Naive thymus-derived CD8-positive, alpha-beta T cell (primary cell): ENCODE measurements at regions not wholly inside any gene's neighbourhood (a gene's known extent, or its start where the extent isn't known, plus 50 kb on each side); places are given as distances from the start of the nearest gene placed in this dataset.
A peak's percentile ranks its signal among the peaks of the same experiment; 100 is the strongest.
"Not testable (repeated sequence)": the region's sequence is repeated elsewhere in the genome, so short reads cannot be mapped to it uniquely, and the experiment has no call there.

Experiments
- ATAC-seq, 2 donors: fragments of 150-1000 bp; cut with Tn5 transposase in 1 of 2; sonication (Bioruptor Pico), chemical (Tn5 transposase) in 1 of 2; 1 replicate in 1 of 2; 2 replicates in 1 of 2; pipeline ENCODE4 v1.10.0; 2021; ENCODE audit warnings: mild to moderate bottlenecking in 2 of 2, moderate library complexity in 2 of 2
- POLR2A ChIA-PET: fragments of 350-600 bp; sonication (Branson Sonifier 250); formaldehyde crosslinking; loops from one replicate; lab custom pipeline; 2021; ENCODE audit warnings: antibody characterized with exemption; lab: Charles Lee
- DNase-seq, 10 donors: peaks; one replicate each; pipeline versions ENCODE4 v3.0.0 to v3.0.0-alpha.2; 2020 to 2022
- H3K27ac Mint-ChIP-seq, 10 donors: one replicate each; pipeline ENCODE4 v1.8.0; 2020 to 2022; ENCODE audit warnings: mild to moderate bottlenecking in 10 of 10, mixed read lengths in 10 of 10, moderate library complexity in 4 of 10, inconsistent platforms in 1 of 10
- H3K27me3 Mint-ChIP-seq, 5 donors: one replicate each; pipeline ENCODE4 v1.8.0; 2021 to 2022; ENCODE audit warnings: mixed read lengths in 5 of 5
- H3K36me3 Mint-ChIP-seq, 3 donors: one replicate each; pipeline ENCODE4 v1.8.0; 2020 to 2022; ENCODE audit warnings: mixed read lengths in 3 of 3, mild to moderate bottlenecking in 2 of 3, inconsistent platforms in 1 of 3
- H3K4me1 Mint-ChIP-seq, 4 donors: one replicate each; pipeline ENCODE4 v1.8.0; 2021 to 2022; ENCODE audit warnings: mixed read lengths in 4 of 4
- H3K4me3 Mint-ChIP-seq, 10 donors: one replicate each; pipeline ENCODE4 v1.8.0; 2020 to 2022; ENCODE audit warnings: mild to moderate bottlenecking in 10 of 10, mixed read lengths in 10 of 10, moderate library complexity in 6 of 10, inconsistent platforms in 1 of 10
- H3K9me3 Mint-ChIP-seq, 9 donors: one replicate each; pipeline ENCODE4 v1.8.0; 2020 to 2022; ENCODE audit warnings: mixed read lengths in 9 of 9, mild to moderate bottlenecking in 3 of 9, inconsistent platforms in 1 of 9, moderate library complexity in 1 of 9

- H3K4me1 Mint-ChIP-seq, H3K27me3 Mint-ChIP-seq, H3K4me3 Mint-ChIP-seq, ATAC-seq, DNase-seq, H3K27ac Mint-ChIP-seq, H3K36me3 Mint-ChIP-seq, POLR2A ChIA-PET: not testable (repeated sequence)
- H3K9me3 Mint-ChIP-seq, result peaks cover 0 to 36% (median 11%) of the 10 kb centered on the region in 9 donors
Observed at GRCh38 chr18:30594911-30595310, 447.6 kb downstream of the DSC3 start.

- peaks cover 0 to 40% (median 12%) of the 10 kb centered on the region in 9 donors for H3K9me3 Mint-ChIP-seq
- no peak for DNase-seq
- no peak overlapping the region for H3K4me3 Mint-ChIP-seq
- no peak overlapping the region for H3K27ac Mint-ChIP-seq
- H3K27me3 Mint-ChIP-seq, result no peaks in the 10 kb centered on the region
- peaks cover 0 to 4% (median 0%) of the 10 kb centered on the region in 3 donors for H3K36me3 Mint-ChIP-seq
- no peak for ATAC-seq
- H3K4me1 Mint-ChIP-seq, result no peaks in the 10 kb centered on the region
- POLR2A ChIA-PET, result no interaction called here
Observed at GRCh38 chr18:30591462-30591861, 451.1 kb downstream of the DSC3 start.

- ATAC-seq, result no peak
- DNase-seq, result no peak
- POLR2A ChIA-PET, result no interaction called here
- H3K36me3 Mint-ChIP-seq, result peaks cover 0 to under 1% (median 0%) of the 10 kb centered on the region in 3 donors
- H3K4me1 Mint-ChIP-seq, result no peaks in the 10 kb centered on the region
- no peaks in the 10 kb centered on the region for H3K27me3 Mint-ChIP-seq
- no peak overlapping the region for H3K4me3 Mint-ChIP-seq
- H3K9me3 Mint-ChIP-seq, result peaks cover 0 to 29% (median 9%) of the 10 kb centered on the region in 9 donors
- H3K27ac Mint-ChIP-seq, result no peak overlapping the region
Observed at GRCh38 chr18:30588673-30589164, 453.8 kb downstream of the DSC3 start.

GRCh38 chr18:30583768-30584167, 458.8 kb downstream of the DSC3 start:
- Mint-ChIP-seq H3K4me1 (no peaks in the 10 kb centered on the region), H3K27ac (no peak overlapping the region), H3K36me3 (no peaks in the 10 kb centered on the region), H3K4me3 (no peak overlapping the region), H3K9me3 (peaks cover 0 to 37% (median 12%) of the 10 kb centered on the region in 9 donors), H3K27me3 (no peaks in the 10 kb centered on the region)
- POLR2A ChIA-PET, result no interaction called here
- ATAC-seq (no peak), DNase-seq (no peak)

GRCh38 chr18:30582078-30582477, 460.5 kb downstream of the DSC3 start:
- H3K4me1 Mint-ChIP-seq, result no peaks in the 10 kb centered on the region
- H3K36me3 Mint-ChIP-seq, result no peaks in the 10 kb centered on the region
- DNase-seq, result no peak
- H3K9me3 Mint-ChIP-seq, result peaks cover 0 to 25% (median 12%) of the 10 kb centered on the region in 9 donors
- H3K4me3 Mint-ChIP-seq, result no peak overlapping the region
- ATAC-seq, result no peak
- no peaks in the 10 kb centered on the region for H3K27me3 Mint-ChIP-seq
- POLR2A ChIA-PET, result no interaction called here
- H3K27ac Mint-ChIP-seq, result peak overlapping the region in 1 of 10 donors; percentile 45

- Mint-ChIP-seq H3K27ac (no peak overlapping the region), H3K4me1 (no peaks in the 10 kb centered on the region), H3K27me3 (no peaks in the 10 kb centered on the region), H3K36me3 (no peaks in the 10 kb centered on the region), H3K4me3 (no peak overlapping the region), H3K9me3 (peaks cover 0 to 20% (median 6%) of the 10 kb centered on the region in 9 donors)
- POLR2A ChIA-PET, result no interaction called here
- ATAC-seq (no peak), DNase-seq (no peak)
Observed at GRCh38 chr18:30578707-30579106, 463.8 kb downstream of the DSC3 start.

- Mint-ChIP-seq H3K27ac (no peak overlapping the region), H3K27me3 (no peaks in the 10 kb centered on the region), H3K36me3 (no peaks in the 10 kb centered on the region), H3K4me3 (no peak overlapping the region), H3K4me1 (no peaks in the 10 kb centered on the region), H3K9me3 (peaks cover 0 to 14% (median 8%) of the 10 kb centered on the region in 9 donors)
- ATAC-seq, result no peak
- POLR2A ChIA-PET, result no interaction called here
- no peak for DNase-seq
Observed at GRCh38 chr18:30572214-30572613, 470.3 kb downstream of the DSC3 start.

- POLR2A ChIA-PET, result no interaction called here
Observed at GRCh38 chr18:30568333-30568732, 474.2 kb downstream of the DSC3 start.

GRCh38 chr18:30566877-30567276, 475.7 kb downstream of the DSC3 start:
- Mint-ChIP-seq H3K4me1 (no peaks in the 10 kb centered on the region), H3K4me3 (no peak overlapping the region)

More at GRCh38 chr18:30568333-30568732, 474.2 kb downstream of the DSC3 start:
- Mint-ChIP-seq H3K9me3 (peaks cover 0 to 20% (median 8%) of the 10 kb centered on the region in 9 donors), H3K27me3 (no peaks in the 10 kb centered on the region), H3K36me3 (no peaks in the 10 kb centered on the region), H3K27ac (no peak overlapping the region), H3K4me1 (no peaks in the 10 kb centered on the region), H3K4me3 (no peak overlapping the region)
- DNase-seq (no peak), ATAC-seq (no peak)

GRCh38 chr18:30562231-30562630, 480.3 kb downstream of the DSC3 start:
- H3K27ac Mint-ChIP-seq, result no peak overlapping the region
- H3K9me3 Mint-ChIP-seq, result peaks cover 0 to 35% (median 3%) of the 10 kb centered on the region in 9 donors
- no peaks in the 10 kb centered on the region for H3K27me3 Mint-ChIP-seq
- ATAC-seq, result no peak
- POLR2A ChIA-PET, result no interaction called here
- no peaks in the 10 kb centered on the region for H3K36me3 Mint-ChIP-seq
- H3K4me1 Mint-ChIP-seq, result no peaks in the 10 kb centered on the region
- no peak for DNase-seq
- H3K4me3 Mint-ChIP-seq, result no peak overlapping the region

More at GRCh38 chr18:30566877-30567276, 475.7 kb downstream of the DSC3 start:
- ATAC-seq (no peak), DNase-seq (no peak)
- POLR2A ChIA-PET, result no interaction called here
- H3K27me3 Mint-ChIP-seq, result no peaks in the 10 kb centered on the region
- no peak overlapping the region for H3K27ac Mint-ChIP-seq
- H3K9me3 Mint-ChIP-seq, result peaks cover 0 to 20% (median 7%) of the 10 kb centered on the region in 9 donors
- H3K36me3 Mint-ChIP-seq, result no peaks in the 10 kb centered on the region

- Mint-ChIP-seq H3K4me3 (no peak overlapping the region), H3K27me3 (no peaks in the 10 kb centered on the region), H3K4me1 (no peaks in the 10 kb centered on the region), H3K9me3 (peaks cover 9 to 14% (median 12%) of the 10 kb centered on the region in 9 donors), H3K27ac (no peak overlapping the region), H3K36me3 (no peaks in the 10 kb centered on the region)
- DNase-seq (no peak), ATAC-seq (no peak)
- POLR2A ChIA-PET, result no interaction called here
Observed at GRCh38 chr18:30556112-30556511, 486.4 kb downstream of the DSC3 start.

- ATAC-seq (no peak), DNase-seq (no peak)
- Mint-ChIP-seq H3K9me3 (peaks cover 0 to 31% (median 4%) of the 10 kb centered on the region in 9 donors), H3K4me1 (no peaks in the 10 kb centered on the region), H3K4me3 (no peak overlapping the region), H3K27me3 (no peaks in the 10 kb centered on the region), H3K36me3 (no peaks in the 10 kb centered on the region), H3K27ac (peak overlapping the region in 1 of 10 donors; percentile 58)
- POLR2A ChIA-PET, result no interaction called here
Observed at GRCh38 chr18:30545393-30545792, 497.1 kb downstream of the DSC3 start.

- Mint-ChIP-seq H3K27ac (no peak overlapping the region), H3K9me3 (peaks cover 0 to 24% (median 4%) of the 10 kb centered on the region in 9 donors), H3K27me3 (no peaks in the 10 kb centered on the region), H3K36me3 (no peaks in the 10 kb centered on the region), H3K4me1 (no peaks in the 10 kb centered on the region), H3K4me3 (no peak overlapping the region)
- ATAC-seq (no peak), DNase-seq (no peak)
- POLR2A ChIA-PET, result no interaction called here
Observed at GRCh38 chr18:30544141-30544540, 498.4 kb downstream of the DSC3 start.

- no peak for DNase-seq
- H3K9me3 Mint-ChIP-seq, result peaks cover 0 to 24% (median 3%) of the 10 kb centered on the region in 9 donors
- no peaks in the 10 kb centered on the region for H3K4me1 Mint-ChIP-seq
- H3K4me3 Mint-ChIP-seq, result no peak overlapping the region
- H3K36me3 Mint-ChIP-seq, result no peaks in the 10 kb centered on the region
- H3K27me3 Mint-ChIP-seq, result no peaks in the 10 kb centered on the region
- POLR2A ChIA-PET, result no interaction called here
- no peak overlapping the region for H3K27ac Mint-ChIP-seq
- ATAC-seq, result no peak
Observed at GRCh38 chr18:30533716-30534115, 508.8 kb downstream of the DSC3 start.
